H1 (cell line): ENCODE measurements at regions not wholly inside any gene's neighbourhood (a gene's known extent, or its start where the extent isn't known, plus 50 kb on each side); places are given as distances from the start of the nearest gene placed in this dataset.

Source experiments
- CTCF ChIA-PET: fragments of 300-600 bp; sonication (Branson Sonifier 250); formaldehyde crosslinking; loops from one replicate; lab custom pipeline; 2021; ENCODE audit not compliant: partially characterized antibody; lab: Charles Lee
- POLR2A ChIA-PET: fragments of 300-600 bp; sonication (Branson Sonifier 250); formaldehyde crosslinking; loops from one replicate; lab custom pipeline; 2021; ENCODE audit warnings: inconsistent platforms; ENCODE audit not compliant: partially characterized antibody; lab: Charles Lee
- DNase-seq, 2 experiments: peaks; one replicate each; pipeline versions ENCODE4 v3.0.0 to v3.0.0-alpha.2; 2010 to 2022; ENCODE audit warnings: low spot score in 2 of 2, low read depth in 1 of 2, mixed read lengths in 1 of 2
- FAIRE-seq: peaks from 2 replicates; lab custom pipeline; 2011; peaks lifted over from hg19 to GRCh38; lab: Jason Lieb, UNC
- H2AFZ ChIP-seq: 2 replicates; pipeline ENCODE4 v1.8.1; 2012; ENCODE audit warnings: low read length, inconsistent platforms
- H2AK5ac ChIP-seq: 2 replicates; pipeline ENCODE4 v1.6.1; 2013; ENCODE audit warnings: low read depth, low read length
- H2BK120ac ChIP-seq: replicated peaks from 2 replicates; pipeline ENCODE3; 2013; ENCODE audit warnings: low read depth, low read length, inconsistent platforms
- H2BK12ac ChIP-seq: 2 replicates; pipeline ENCODE4 v1.6.1; 2013; ENCODE audit warnings: low read depth, low read length
- H2BK15ac ChIP-seq: 2 replicates; pipeline ENCODE4 v1.6.1; 2013; ENCODE audit warnings: low read length
- H2BK20ac ChIP-seq: 2 replicates; pipeline ENCODE4 v1.6.1; 2013; ENCODE audit warnings: low read length
- H2BK5ac ChIP-seq: 2 replicates; pipeline ENCODE4 v1.6.1; 2013; ENCODE audit warnings: low read depth, low read length
- H3K14ac ChIP-seq: 2 replicates; pipeline ENCODE4 v1.6.1; 2013; ENCODE audit warnings: inconsistent platforms; ENCODE audit not compliant: insufficient read length
- H3K18ac ChIP-seq: 2 replicates; pipeline ENCODE4 v1.6.1; 2013; ENCODE audit warnings: low read length; ENCODE audit errors: extremely low read depth
- H3K23ac ChIP-seq: 2 replicates; pipeline ENCODE4 v1.6.1; 2013; ENCODE audit warnings: inconsistent platforms; ENCODE audit not compliant: insufficient read length
- H3K23me2 ChIP-seq: 2 replicates; pipeline ENCODE4 v1.6.1; 2013; ENCODE audit warnings: low read depth, low read length
- H3K27ac ChIP-seq: 2 replicates; pipeline ENCODE4 v1.6.1; 2011; ENCODE audit warnings: low read depth, low read length, inconsistent platforms
- H3K27me3 ChIP-seq, 4 experiments: replicated peaks in 1 of 4; 1 replicate in 1 of 4; 2 replicates in 3 of 4; pipeline versions ENCODE4 v1.6.1 to v1.8.1; 2011 to 2013; ENCODE audit warnings: low read length in 3 of 4, mild to moderate bottlenecking in 3 of 4, inconsistent platforms in 2 of 4, mixed read lengths in 2 of 4, moderate library complexity in 1 of 4; ENCODE audit not compliant: control insufficient read depth in 3 of 4, insufficient read depth in 3 of 4; ENCODE audit errors: extremely low read depth in 1 of 4
- H3K36me3 ChIP-seq, 4 experiments: 2 replicates each; pipeline versions ENCODE4 v1.6.1 to v1.8.1; 2011 to 2013; ENCODE audit warnings: mild to moderate bottlenecking in 4 of 4, low read length in 3 of 4, moderate library complexity in 2 of 4, control low read depth in 1 of 4, inconsistent platforms in 1 of 4; ENCODE audit not compliant: insufficient read depth in 4 of 4, control insufficient read depth in 2 of 4
- H3K4ac ChIP-seq: replicated peaks from 2 replicates; pipeline ENCODE3; 2013; ENCODE audit warnings: low read length, low read depth, mixed read lengths, inconsistent platforms; ENCODE audit not compliant: insufficient read length
- H3K4me1 ChIP-seq, 4 experiments: replicated peaks in 1 of 4; 1 replicate in 1 of 4; 2 replicates in 3 of 4; pipeline versions ENCODE4 v1.6.1 to v1.8.1; 2011 to 2013; ENCODE audit warnings: low read length in 3 of 4, inconsistent platforms in 2 of 4, mixed read lengths in 1 of 4; ENCODE audit not compliant: insufficient read depth in 4 of 4, control insufficient read depth in 3 of 4
- H3K4me2 ChIP-seq, 2 experiments: 2 replicates each; pipeline versions ENCODE4 v1.6.1 to v1.8.1; 2011 to 2013; ENCODE audit warnings: low read depth in 2 of 2, low read length in 2 of 2, control low read depth in 1 of 2, inconsistent platforms in 1 of 2, mild to moderate bottlenecking in 1 of 2; ENCODE audit not compliant: insufficient read depth in 1 of 2
- H3K4me3 ChIP-seq, 4 experiments: fragments of 200-600, 300-600 bp in 1 of 4; sonication (generic), shearing (Covaris generic), sonication (Bioruptor Twin) in 1 of 4; 2 replicates each; pipeline versions ENCODE4 v1.5.1 to v1.8.1; 2011 to 2016; ENCODE audit warnings: low read length in 4 of 4, low read depth in 3 of 4, control low read depth in 2 of 4, inconsistent platforms in 2 of 4, mild to moderate bottlenecking in 2 of 4, mixed read lengths in 1 of 4, moderate library complexity in 1 of 4; ENCODE audit not compliant: insufficient read depth in 2 of 4; ENCODE audit errors: extremely low read depth in 1 of 4
- H3K56ac ChIP-seq: replicated peaks from 2 replicates; pipeline ENCODE3; 2013; ENCODE audit warnings: low read depth, mild to moderate bottlenecking, mixed read lengths, low read length, inconsistent platforms; ENCODE audit not compliant: insufficient read length
- H3K79me1 ChIP-seq: 2 replicates; pipeline ENCODE4 v1.6.1; 2013; ENCODE audit warnings: low read depth, low read length, control low read depth
- H3K79me2 ChIP-seq, 2 experiments: 2 replicates each; pipeline versions ENCODE4 v1.6.1 to v1.8.1; 2012 to 2013; ENCODE audit warnings: low read length in 2 of 2, mild to moderate bottlenecking in 2 of 2, inconsistent platforms in 1 of 2; ENCODE audit not compliant: insufficient read depth in 2 of 2, control insufficient read depth in 1 of 2
- H3K9ac ChIP-seq, 4 experiments: replicated peaks in 1 of 4; 1 replicate in 1 of 4; 2 replicates in 3 of 4; pipeline versions ENCODE4 v1.6.1 to v1.8.1; 2011 to 2013; ENCODE audit warnings: low read depth in 3 of 4, low read length in 3 of 4, control low read depth in 2 of 4, mild to moderate bottlenecking in 2 of 4, moderate library complexity in 2 of 4, inconsistent platforms in 1 of 4; ENCODE audit errors: extremely low read depth in 1 of 4
- H3K9me3 ChIP-seq, 2 experiments: 2 replicates each; pipeline versions ENCODE4 v1.6.1 to v1.8.1; 2012 to 2013; ENCODE audit warnings: mild to moderate bottlenecking in 2 of 2, moderate library complexity in 2 of 2, control low read depth in 1 of 2, inconsistent platforms in 1 of 2, low read depth in 1 of 2, low read length in 1 of 2, mixed read lengths in 1 of 2; ENCODE audit not compliant: insufficient read depth in 2 of 2
- H4K20me1 ChIP-seq, 2 experiments: replicated peaks in 1 of 2; 2 replicates each; pipeline versions ENCODE3 to v1.8.1; 2011 to 2013; ENCODE audit warnings: inconsistent platforms in 2 of 2, low read length in 2 of 2, mild to moderate bottlenecking in 1 of 2; ENCODE audit not compliant: insufficient read depth in 2 of 2, control insufficient read depth in 1 of 2
- H4K5ac ChIP-seq: 2 replicates; pipeline ENCODE4 v1.6.1; 2013; ENCODE audit warnings: low read length, low read depth, mixed read lengths, inconsistent platforms; ENCODE audit not compliant: insufficient read length
- H4K8ac ChIP-seq: 2 replicates; pipeline ENCODE4 v1.8.0; 2013; ENCODE audit warnings: mild to moderate bottlenecking, moderate library complexity, low read length, inconsistent platforms; ENCODE audit not compliant: insufficient read depth; ENCODE audit errors: extremely low read depth
- H4K91ac ChIP-seq: replicated peaks from 2 replicates; pipeline ENCODE3; 2013; ENCODE audit warnings: low read length, mixed read lengths, inconsistent platforms; ENCODE audit not compliant: insufficient read length
- BRCA1 ChIP-seq: IDR thresholded peaks from 2 replicates; pipeline ENCODE4 v1.6.1; 2012; ENCODE audit warnings: low read depth, low read length, improper control_type of control experiment
- CREB1 ChIP-seq: IDR thresholded peaks from 2 replicates; pipeline ENCODE4 v1.6.1; 2012; ENCODE audit warnings: inconsistent platforms
- CTBP2 ChIP-seq: IDR thresholded peaks from 2 replicates; pipeline ENCODE4 v1.7.0; 2011; ENCODE audit warnings: borderline replicate concordance, mild to moderate bottlenecking, moderate library complexity, mixed read lengths, low read length; ENCODE audit not compliant: insufficient read depth, insufficient read length
- EP300 ChIP-seq, 2 experiments: IDR thresholded peaks; 1 replicate in 1 of 2; 2 replicates in 1 of 2; pipeline ENCODE4 v1.6.1; 2011 to 2012; ENCODE audit warnings: low read depth in 2 of 2, low read length in 2 of 2, mild to moderate bottlenecking in 2 of 2, borderline replicate concordance in 1 of 2, inconsistent platforms in 1 of 2, moderate library complexity in 1 of 2
- FOSL1 ChIP-seq: IDR thresholded peaks from 2 replicates; pipeline ENCODE4 v1.6.1; 2011; ENCODE audit warnings: mild to moderate bottlenecking, low read depth, low read length, moderate library complexity; ENCODE audit not compliant: insufficient read depth
- HDAC2 ChIP-seq, 2 experiments: fragments of 300-600 bp in 1 of 2; sonication (generic) in 1 of 2; IDR thresholded peaks; 2 replicates each; pipeline ENCODE4 v1.6.1; 2011 to 2012; ENCODE audit warnings: low read depth in 2 of 2, low read length in 2 of 2, mild to moderate bottlenecking in 2 of 2, moderate library complexity in 2 of 2, borderline replicate concordance in 1 of 2, inconsistent platforms in 1 of 2
- NRF1 ChIP-seq: IDR thresholded peaks from 2 replicates; pipeline ENCODE4 v1.6.1; 2011; ENCODE audit warnings: mild to moderate bottlenecking, low read depth, low read length, improper control_type of control experiment
- POLR2A ChIP-seq, 2 experiments: IDR thresholded peaks; 1 replicate in 1 of 2; 2 replicates in 1 of 2; pipeline ENCODE4 v1.6.1; 2011; ENCODE audit warnings: low read depth in 2 of 2, low read length in 2 of 2, mild to moderate bottlenecking in 2 of 2; ENCODE audit errors: control extremely low read depth in 1 of 2
- SIN3A ChIP-seq, 2 experiments: IDR thresholded peaks in 1 of 2; conservative IDR thresholded peaks in 1 of 2; 2 replicates each; pipeline ENCODE4 v1.6.1; 2011 to 2012; ENCODE audit warnings: low read length in 2 of 2, improper control_type of control experiment in 1 of 2, low read depth in 1 of 2, mild to moderate bottlenecking in 1 of 2
- SIRT6 ChIP-seq: IDR thresholded peaks from one replicate; pipeline ENCODE4 v1.7.1; 2012; ENCODE audit warnings: low read length, inconsistent platforms
- SP2 ChIP-seq: IDR thresholded peaks from 2 replicates; pipeline ENCODE4 v1.6.1; 2012; ENCODE audit warnings: mild to moderate bottlenecking, low read length, inconsistent platforms
- WGBS, 2 experiments: shearing (Covaris generic) in 1 of 2; methylation state at CpG; one replicate each; pipeline versions ENCODE4 v1.1.6 to v1.1.7; 2013 to 2015; ENCODE audit warnings: low lambda C conversion rate in 2 of 2, mixed read lengths in 2 of 2, inconsistent platforms in 1 of 2, low coverage in 1 of 2, missing lambda C conversion rate in 1 of 2; ENCODE audit not compliant: insufficient replicate concordance in 2 of 2, insufficient coverage in 1 of 2, insufficient read length in 1 of 2; ENCODE audit errors: extremely low coverage in 1 of 2, missing lambda C conversion rate in 1 of 2; 5-methylcytosine and 5-hydroxymethylcytosine counted together

DNA sequence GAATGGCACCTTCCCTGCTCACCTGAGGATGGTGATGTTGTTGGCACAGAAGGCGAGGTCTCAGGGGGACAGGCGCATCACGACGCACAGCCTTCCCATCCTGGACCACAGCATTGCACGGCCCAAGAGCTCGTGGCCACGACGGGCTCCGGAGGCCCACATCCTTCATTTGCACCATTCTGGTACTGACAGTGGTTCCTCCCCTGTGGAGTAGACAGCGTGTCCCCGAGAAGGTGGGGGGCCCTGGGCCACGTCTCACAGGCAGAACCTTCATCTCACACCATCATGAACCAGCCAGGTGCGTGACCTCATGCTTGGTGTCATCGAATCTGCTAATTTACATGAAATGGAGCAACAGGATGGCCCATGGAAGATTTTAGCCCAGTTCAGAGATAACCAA lies 180.0 kb downstream of the CTTN start:
- H3K79me2 ChIP-seq: no peaks in the 10 kb centered on the region; a peak in 1 of 4 replicates
- no peak overlapping the region for H4K5ac ChIP-seq
- no peaks in the 10 kb centered on the region for H3K27me3 ChIP-seq
- no peak overlapping the region for H3K4ac ChIP-seq
- no peak overlapping the region for H2AK5ac ChIP-seq
- H3K4me3 ChIP-seq: no peak overlapping the region
- peaks cover 4 to 10% of the 10 kb centered on the region in 2 experiments for H4K20me1 ChIP-seq
- no peak overlapping the region for H2BK120ac ChIP-seq
- no peak for FAIRE-seq
- H3K9me3 ChIP-seq: no peaks in the 10 kb centered on the region
- H3K23ac ChIP-seq: no peak overlapping the region
- no peak for DNase-seq
- H3K79me1 ChIP-seq: peaks cover 4% of the 10 kb centered on the region; the same call in 1 of the 2 replicates
- H3K14ac ChIP-seq: no peak overlapping the region
- no peak overlapping the region for H3K9ac ChIP-seq
- no peak overlapping the region for H4K8ac ChIP-seq
- H4K91ac ChIP-seq: no peak overlapping the region
- no peak overlapping the region for H2BK15ac ChIP-seq
- TF ChIP-seq NRF1: no peak
- no peak for TF ChIP-seq CTBP2
- TF ChIP-seq SP2: no peak
- no peak for TF ChIP-seq POLR2A (IDR thresholded peaks at IDR 0.05; ENCODE audit: control extremely low read depth in 1 of 2, low read depth in 2 of 2, low read length in 2 of 2)
- TF ChIP-seq HDAC2 (IDR thresholded peaks at IDR 0.05; ENCODE audit: borderline replicate concordance in 1 of 2, low read depth in 2 of 2, low read length in 2 of 2): no peak
- no peak for TF ChIP-seq BRCA1
- no peak for TF ChIP-seq SIN3A (conservative IDR thresholded peaks at IDR 0.05 in 1 of 2, IDR thresholded peaks at IDR 0.05 in 1 of 2; ENCODE audit: low read depth in 1 of 2, low read length in 2 of 2)
- TF ChIP-seq CREB1: no peak
- no peak for TF ChIP-seq SIRT6
- no peak for TF ChIP-seq FOSL1
- no peak for TF ChIP-seq EP300 (IDR thresholded peaks at IDR 0.05; ENCODE audit: borderline replicate concordance in 1 of 2, low read depth in 2 of 2, low read length in 2 of 2)
- H3K18ac ChIP-seq: no peak overlapping the region
- H3K4me1 ChIP-seq: peaks cover 0 to 2% (median 0%) of the 10 kb centered on the region in 4 experiments; a peak in 3 of 7 replicates
- H3K27ac ChIP-seq: no peak overlapping the region
- no peak overlapping the region for H2BK20ac ChIP-seq
- no peak overlapping the region for H3K4me2 ChIP-seq
- H3K23me2 ChIP-seq: no peaks in the 10 kb centered on the region
- ChIA-PET CTCF (interaction anchor here (0.6 to 2.5 kb wide), 4 partner anchors 10 to 65 kb away, joined by 3 to 8 read pairs (median 3); no protein-coding TSS in a partner anchor), POLR2A (interaction anchor here (1.4 kb wide), 1 partner anchor 53 kb away, joined by 5 read pairs; no protein-coding TSS in a partner anchor)
- H2AFZ ChIP-seq: no peak overlapping the region
- 95% methylated on average over 14 of the region's 14 CpGs; no CpG with 5 or more reads in 1 of the 2 experiments for WGBS, 2 experiments
- H2BK12ac ChIP-seq: no peak overlapping the region
- no peak overlapping the region for H3K56ac ChIP-seq
- H2BK5ac ChIP-seq: no peak overlapping the region
- no peaks in the 10 kb centered on the region for H3K36me3 ChIP-seq
